DMS114 treated with DMSO at 0.1 percent for 48 hours (cell line): ENCODE measurements at regions not wholly inside any gene's neighbourhood (a gene's known extent, or its start where the extent isn't known, plus 50 kb on each side); places are given as distances from the start of the nearest gene placed in this dataset.

Source experiments
- DNase-seq: peaks from one replicate; lab custom pipeline; 2025; ENCODE audit not compliant: unreplicated experiment; lab: John Stamatoyannopoulos, UW

DNA sequence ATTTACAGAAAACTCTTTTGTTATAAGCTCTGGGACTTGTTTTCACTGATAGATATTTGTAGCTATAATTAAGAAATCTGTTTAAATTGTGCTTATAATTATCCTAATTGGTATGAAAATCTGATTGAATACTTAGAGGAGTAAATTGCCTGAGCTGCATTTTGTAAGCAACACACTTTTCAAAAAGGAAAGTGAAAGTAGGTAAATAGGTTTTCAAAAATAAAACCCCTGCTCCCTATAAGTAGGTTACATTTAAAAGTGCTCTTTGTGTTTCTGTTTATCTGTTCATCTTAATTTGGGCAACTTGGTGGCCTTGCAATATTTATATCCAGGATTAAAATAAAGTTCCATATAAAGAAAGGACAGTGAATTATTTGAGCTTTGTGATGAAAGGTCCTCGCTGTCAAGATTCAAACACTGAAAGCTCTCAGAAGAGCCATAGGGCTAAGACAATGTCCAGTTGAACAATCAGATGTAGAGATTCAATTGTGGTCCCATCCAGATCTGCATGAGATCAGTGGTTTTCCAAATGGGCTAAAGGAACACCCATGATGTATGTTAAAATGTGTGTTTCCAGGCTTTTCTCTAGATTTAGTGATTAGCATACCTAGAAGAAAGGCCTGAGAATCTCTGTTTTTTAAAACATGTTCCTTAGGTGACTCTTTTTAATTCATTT, 371.6 kb downstream of the RPRM start:
- no peak for DNase-seq

DNA sequence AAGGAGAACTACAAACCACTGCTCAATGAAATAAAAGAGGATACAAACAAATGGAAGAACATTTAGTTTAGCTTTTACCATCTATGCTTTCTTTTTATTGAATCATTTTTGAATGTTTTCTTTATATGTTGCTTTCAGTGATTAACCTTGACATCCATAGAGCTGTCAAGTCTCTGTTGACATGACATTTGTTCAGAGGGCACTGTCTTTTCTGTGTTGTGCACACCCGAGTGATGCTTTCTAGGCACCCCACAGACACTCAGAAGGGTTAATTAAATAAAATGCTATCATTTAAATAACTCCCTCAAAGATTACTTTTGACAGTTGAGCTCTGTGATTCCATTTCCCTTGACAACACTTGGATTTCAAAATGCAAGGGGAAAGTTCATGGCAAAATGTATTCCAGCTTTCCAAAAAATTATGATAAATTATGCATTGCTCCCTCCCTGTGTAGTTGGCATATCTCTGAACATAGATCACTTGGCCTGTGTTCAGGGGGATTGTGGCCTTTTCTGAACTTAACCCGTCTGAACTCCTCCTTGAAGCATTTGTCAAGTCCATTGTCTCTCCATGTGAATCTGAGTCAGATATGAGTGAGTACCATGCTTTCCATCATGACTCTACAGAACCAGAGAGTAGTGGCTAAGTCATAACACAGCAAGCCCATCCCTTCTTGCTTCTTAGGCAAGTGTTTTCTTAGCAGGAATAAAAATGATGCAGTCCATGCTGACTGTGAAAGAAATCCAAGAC, 372.6 kb downstream of the RPRM start:
- DNase-seq: no peak

DNA sequence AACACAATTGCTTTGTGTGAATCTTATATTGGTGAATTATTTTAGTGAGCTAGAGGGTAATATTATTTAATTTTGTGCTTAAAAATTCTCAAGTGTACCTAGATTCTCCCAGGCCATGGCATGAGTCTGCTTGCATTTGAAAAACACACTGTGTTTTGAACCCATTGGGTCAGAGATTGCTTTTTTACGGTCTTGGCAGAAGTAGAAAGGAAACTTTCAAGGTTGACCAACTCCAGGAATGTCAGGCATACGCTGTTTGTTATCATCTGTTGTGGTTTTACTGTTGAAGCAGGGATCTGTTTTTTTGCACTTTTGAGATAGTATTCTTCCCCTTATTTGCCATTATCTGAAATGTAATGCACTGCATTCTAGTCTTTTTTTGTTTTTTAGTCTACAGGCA, 377.4 kb downstream of the RPRM start:
- DNase-seq: no peak

DNA sequence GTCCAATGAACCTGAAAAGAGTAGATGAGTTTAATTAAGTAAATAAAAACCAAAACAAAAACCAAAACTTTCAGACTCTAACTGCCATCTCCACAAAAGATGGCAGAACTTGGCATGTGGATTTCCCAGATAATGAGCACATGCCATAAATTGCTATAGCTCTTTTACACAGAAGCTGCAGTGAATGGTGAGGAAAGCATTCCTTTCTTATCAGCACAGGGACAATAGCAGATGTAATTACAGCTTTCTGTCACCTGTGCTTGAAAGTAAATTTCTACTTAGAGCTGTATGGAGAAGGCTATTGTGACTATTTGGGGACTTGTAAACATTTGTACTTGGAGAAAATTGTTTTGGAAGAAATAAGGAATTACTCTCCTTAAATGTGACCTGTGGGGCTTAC, 378.4 kb downstream of the RPRM start:
- DNase-seq: no peak

DNA sequence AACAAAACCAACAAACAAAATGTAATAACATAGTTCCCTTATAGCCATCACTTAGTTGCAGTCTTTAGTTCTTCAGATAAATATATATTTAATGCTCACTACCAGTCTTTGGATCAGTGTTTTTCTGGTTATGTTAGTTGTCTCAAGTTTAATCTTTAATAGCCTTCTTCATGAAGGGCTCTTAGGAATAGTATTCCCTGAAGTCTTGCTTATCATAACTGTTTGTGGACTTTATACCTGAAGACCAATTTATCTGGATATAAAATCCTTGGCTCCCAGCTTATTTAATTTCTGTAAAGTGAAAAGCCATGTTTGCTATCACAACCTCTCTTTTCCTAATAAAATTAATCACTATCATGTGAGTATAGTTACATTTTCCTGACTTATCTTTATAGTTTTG, 379.7 kb downstream of the ARL6IP6 start:
- no peak for DNase-seq

DNA sequence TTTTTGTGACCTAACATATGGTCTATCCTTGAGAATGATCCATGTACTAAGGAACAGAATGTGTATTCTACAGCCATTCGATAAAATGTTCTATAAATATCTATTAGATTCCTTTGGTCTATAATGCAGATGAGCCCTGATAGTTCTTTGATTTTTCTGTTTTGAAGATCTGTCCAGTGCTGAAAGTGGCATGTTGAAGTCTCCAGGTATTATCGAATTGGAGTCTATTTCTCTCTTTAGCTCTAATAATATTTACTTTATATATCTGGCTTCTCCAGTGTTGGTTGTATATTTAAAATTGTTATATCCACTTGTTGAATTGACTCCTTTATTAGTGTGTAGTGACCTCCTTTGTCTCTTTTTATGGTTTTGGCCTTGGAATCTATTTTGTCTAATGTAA, 377.9 kb downstream of the ARL6IP6 start:
- no peak for DNase-seq

DNA sequence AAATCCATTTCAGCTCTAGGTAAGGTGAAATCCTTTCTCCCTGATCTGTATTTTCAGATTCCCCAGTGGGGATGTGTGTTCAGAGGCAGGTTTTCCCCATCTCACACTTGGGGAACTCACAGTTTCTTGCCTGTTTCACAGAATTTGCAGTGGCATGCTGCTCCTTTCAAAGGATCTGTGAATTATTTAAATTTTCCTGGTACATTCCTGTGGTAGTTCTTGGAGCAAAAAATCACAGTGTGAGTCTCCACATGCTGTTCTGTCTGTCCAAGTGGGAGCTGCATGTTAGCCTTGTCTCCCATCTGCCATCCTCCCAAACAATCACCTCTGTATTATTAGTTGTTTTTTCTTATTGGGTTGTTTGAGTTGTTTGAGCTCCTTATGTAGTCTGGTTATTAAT, 372.9 kb downstream of the ARL6IP6 start:
- DNase-seq: no peak

DNA sequence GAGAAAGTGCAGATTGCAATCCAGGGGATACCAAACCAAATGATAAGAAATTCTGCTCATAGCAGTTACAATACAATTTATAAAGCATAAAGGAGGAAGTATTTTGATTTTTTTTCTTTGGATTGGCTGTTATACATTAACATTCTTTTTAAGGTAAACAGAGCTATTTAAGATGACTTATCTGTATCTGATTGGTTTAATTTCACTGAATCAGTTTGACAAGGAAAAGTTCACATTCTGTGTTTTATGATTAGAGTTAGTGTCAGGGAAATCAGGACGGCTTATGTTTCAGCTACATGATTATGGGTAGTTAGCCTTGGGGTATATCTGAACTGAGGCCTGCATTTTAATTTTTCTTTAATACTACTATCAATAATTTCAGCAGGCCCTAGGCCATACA, 360.9 kb downstream of the ARL6IP6 start:
- no peak for DNase-seq

DNA sequence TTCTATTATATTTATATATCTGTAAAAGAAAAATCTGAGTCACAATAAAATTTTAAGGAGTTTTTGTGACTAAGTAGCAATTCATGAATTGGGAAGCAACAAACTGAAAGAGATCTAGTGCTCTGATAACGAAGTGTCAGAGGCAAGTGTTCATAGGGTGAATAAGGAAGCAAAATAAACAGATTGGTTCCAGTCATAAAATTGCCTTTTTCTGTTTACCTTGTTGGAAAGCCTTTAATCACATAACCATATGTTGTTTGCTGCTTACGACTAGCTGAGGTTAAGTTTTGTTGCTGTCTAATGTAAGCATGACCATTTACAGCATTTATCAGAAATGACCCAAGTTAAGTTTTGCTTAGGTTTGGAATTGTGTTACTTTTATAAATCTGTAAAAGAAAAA, 358.9 kb downstream of the ARL6IP6 start:
- no peak for DNase-seq

DNA sequence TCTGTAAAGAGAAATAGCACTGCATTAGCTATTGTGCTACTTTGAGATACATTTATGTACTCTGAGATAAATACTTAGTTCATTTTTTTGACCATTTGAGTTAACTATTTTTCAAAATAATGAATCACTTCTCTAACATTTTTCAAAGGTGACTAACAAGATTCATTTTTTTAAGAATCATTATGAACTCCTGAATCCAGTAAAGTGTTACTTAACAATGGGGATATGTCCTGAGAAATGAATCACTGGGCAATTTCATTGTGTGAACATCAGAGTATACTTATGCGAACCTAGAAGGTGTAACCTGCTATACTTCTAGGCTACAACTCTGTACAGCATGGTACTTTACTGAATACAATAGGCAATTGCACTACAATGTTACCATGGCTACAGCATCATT, 355.8 kb downstream of the ARL6IP6 start:
- no peak for DNase-seq

DNA sequence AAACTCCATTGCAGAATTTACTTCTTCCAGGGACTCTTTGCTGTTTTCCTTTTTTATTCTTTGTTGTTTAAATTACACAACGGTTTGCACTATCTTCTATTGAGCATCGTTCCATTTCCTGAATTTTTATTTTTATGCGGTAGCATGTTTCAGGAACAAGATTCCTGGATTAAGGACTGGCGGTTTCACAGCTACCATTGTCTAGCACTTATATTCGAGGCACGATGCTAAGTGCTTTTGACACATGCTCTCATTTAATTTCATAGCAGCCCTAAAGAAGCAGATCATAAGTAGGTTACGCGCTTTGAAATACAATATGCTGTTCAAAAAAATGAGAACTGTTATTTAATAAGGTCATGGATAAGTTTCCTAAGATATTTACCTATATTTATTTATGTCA, 354.4 kb downstream of the ARL6IP6 start:
- no peak for DNase-seq

DNA sequence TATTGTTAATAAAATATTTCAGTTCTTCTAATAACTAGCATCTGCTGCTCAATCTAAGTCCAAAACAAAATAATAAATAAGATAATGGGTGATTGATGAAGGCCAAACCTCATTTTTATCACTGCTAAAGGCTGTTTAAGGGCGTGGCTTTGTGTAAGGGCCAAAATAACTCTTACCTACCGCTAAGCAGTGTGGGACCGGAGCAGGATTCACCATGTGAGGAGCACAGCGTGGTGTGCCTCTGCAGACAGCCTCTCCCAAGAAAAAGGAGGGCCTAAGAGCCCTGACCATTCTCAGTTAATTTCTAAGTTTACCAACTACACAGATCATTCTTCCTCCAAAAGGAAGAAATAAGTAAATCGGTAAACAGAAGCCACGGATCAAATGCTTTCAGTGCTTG, 353.7 kb downstream of the ARL6IP6 start:
- no peak for DNase-seq

DNA sequence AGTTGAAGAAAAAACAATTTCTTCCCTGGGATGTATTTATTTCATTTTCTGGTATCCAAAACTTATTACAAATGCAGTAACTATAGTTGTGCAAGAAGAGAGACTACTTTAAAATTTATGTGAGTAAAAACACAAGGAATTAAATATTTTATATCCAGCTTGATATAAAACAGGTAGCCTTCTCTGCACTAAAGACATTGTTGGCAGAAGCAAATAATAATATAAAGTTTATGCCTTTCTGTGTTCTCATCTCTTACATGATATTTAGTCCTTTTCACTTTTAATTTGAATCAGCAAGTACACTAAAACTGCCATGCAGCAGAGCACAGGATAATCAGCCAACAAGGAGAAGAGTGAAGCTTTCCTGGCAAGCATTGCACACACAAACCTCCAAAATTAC, 352.7 kb downstream of the ARL6IP6 start:
- DNase-seq: no peak

DNA sequence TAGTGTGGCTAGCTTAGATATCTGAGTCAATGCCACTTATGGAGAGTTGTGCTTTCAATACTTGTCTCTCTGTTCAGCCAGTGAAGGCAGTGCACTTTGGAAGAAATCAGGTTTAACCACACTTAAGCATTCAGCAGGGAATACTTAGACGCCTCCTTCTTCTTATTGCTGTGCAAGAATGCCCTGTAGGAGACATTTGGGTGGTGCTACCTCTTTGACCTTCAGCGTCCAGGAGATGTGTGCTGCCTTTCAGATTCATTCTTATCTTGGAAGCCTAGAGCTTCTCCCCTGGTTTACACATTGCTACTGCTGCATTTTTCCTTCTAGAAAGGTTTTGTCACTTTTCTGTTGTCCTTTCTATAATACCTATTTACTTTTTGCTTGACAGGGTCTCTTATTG, 350.5 kb downstream of the ARL6IP6 start:
- no peak for DNase-seq

DNA sequence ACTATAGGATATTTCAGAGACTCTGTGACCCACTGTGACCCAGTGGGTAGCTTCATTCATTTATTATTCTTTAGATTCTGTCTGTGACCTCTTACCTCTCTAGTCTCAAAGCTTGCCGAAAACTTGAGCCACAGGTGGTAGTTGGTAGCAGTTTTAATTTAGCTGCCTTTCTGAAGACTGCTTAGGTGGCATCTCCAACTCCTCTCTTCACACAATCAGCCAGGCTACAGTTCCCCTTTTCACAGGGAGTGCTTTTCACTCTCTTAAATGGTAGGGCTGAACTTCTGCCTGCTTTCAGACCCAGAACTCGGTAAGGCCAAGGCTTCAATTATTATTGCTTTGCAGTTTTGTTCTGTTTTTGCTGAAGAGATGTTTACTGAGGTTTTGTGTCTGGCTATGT, 349.6 kb downstream of the ARL6IP6 start:
- DNase-seq: no peak

DNA sequence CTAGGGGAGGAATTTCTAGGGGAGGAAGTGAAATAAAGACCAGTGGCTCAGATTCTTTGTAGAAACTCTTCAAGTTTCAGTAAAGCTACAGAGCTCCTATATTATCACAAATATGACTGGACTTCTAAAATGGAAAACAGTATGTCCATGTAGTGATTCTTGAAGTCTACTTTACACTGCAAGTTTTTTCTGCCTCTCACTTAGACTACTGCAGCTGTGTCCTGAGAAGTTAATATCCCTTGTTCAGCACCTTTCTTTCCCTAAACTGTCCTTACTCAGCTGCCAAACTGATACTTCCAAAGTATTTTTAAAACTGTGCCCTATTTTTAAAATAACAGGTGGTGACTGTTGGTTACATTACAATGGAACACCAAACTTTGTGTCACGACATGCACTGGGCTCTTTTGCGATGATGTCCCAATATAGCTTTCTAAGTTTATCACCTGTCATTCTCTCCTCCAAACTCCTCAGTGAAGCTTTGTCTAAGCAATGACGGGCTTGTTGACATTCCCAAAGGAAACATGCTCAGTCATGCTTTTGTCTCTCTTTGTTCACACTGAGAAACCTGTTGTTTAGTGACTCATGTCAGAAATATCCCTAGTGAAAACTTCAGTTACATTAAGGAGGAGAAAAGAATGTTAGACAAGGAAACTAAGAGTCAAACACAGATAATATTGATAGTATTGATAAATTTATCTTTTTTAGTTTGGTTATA, 341.1 kb downstream of the ARL6IP6 start:
- DNase-seq: no peak

DNA sequence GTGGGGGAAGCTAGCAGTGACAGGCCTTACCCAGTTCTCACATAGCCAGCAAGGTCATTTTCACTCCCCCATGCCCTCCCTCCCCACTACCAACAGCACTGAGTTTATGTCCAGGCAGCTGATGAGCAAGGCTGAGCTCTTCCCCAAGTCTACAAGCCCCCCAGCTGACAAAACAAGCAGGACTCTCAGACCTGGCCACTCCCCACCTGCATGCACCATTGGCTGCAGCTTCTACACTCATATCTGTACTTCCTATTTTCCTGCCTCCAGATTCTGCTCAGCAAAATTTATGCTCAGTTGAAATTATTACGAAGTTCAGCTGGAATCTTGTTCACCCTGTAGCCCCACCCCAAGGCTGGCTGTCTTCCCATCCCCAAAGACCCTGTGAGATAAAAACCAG, 339.3 kb downstream of the ARL6IP6 start:
- DNase-seq: no peak

DNA sequence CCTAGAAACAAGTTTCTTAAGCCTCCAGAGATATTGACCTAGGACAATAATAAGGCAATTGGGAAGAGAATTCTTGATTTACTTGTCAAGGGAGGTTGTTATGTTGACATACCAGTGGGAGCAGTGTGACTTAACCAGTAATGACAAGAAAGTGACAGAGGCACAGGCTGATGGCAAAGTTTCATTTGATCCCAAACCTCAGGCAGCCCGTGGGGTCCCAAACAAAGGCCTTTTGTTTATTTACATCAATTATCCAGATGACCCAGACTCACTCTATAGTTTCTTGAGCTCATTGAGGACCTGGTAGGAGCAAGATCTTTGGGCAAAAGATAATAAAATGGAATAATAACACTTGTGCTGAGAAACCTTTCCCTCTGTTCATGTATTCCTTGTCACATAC, 336.8 kb downstream of the ARL6IP6 start:
- DNase-seq: no peak

DNA sequence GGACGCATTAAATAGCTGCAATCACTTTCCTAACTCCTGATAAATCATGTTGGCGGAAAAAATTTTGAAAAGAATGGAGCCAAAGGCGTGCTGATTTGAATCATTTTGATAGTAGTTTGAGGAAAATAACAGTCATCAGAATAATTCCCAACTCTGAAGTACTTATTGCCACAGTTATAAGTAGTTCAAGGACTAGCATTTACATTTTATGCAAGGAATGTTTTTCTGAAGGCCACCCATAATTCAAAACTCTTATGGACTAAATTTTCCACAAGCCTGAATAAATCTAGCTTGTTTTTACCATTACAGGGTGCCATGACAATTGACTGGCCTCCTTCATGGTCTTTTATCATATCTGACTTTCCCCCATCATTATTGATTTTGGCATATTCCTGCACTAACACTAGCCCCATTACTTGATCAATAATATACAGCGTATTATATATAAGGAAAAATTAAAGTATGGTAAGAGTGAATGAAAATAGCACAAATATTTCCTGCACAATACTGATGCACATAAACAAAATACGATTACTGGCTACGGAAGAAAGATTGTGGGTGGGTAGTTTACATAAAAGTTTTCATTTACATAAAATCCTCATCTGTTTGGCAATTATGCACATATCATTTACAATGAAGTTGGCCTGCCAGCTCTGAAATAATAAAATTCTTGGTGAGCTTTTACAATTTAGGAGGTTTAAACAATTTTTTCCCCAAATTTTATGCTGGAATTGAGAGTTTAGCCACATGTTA, 334.6 kb downstream of the ARL6IP6 start:
- no peak for DNase-seq

DNA sequence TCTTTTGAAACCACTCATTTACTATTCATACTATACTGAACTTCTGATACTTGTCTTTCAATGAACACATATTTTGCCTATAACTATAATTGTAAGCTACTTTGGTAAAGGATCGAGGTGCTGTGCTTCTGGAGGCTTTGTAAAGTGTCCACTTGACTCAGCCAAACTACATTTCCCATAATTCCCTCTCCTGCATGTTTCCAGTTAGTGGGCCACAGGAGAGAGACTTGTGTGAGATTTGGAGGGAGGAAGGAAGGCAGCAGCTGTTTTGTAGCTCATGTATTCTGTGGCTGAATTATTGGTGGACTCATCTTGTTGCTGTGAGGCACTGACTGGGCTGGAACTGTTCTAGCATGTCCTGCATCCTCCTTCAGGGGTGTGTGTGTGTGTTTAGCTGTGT, 328.8 kb downstream of the ARL6IP6 start:
- DNase-seq: no peak

DNA sequence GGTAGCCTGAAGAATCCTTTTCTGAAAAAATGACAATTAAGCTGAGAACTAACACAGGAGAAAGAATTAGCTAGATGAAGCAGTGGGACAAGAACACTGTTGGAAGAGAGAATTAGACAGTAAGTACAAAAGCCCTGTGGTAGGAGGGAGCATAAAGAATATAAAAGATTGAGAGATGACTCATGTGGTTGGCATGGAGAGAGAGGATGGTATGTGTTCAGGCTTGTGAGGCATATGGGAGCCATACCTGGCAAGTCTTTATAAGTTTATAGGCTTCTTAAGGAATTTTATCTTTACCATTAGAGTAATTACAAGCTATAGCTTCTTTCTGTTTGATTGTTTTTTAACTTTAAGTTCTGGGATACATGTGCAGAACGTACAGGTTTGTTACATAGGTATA, 325.0 kb downstream of the ARL6IP6 start:
- DNase-seq: no peak

DNA sequence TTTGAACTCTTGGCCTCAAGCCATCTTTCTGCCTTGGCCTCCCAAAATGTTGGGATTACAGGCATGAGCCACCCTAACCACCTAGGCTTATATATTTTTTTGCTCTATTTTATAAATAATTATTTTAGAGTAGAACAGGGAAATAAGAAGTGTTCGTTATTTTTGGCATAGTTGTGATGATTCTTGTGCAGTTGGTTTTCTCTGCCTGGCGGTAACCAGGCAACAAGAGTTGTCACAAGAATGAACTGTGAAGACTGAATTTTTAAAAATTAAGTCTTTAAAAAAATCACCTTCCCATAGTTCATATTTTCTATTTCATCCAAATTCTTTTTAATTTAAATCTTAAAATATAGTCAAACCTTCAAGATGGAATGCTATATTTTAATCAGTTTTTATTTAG, 310.2 kb downstream of the ARL6IP6 start:
- DNase-seq: no peak
